GM19452 (cell line): ENCODE measurements at regions not wholly inside any gene's neighbourhood (a gene's known extent, or its start where the extent isn't known, plus 50 kb on each side); places are given as distances from the start of the nearest gene placed in this dataset.
A peak's percentile ranks its signal among the peaks of the same experiment; 100 is the strongest.

Experiments
- ATAC-seq: cut with Tn5 transposase; IDR thresholded peaks from one replicate; pipeline ENCODE4 v1.9.1; 2021; ENCODE audit not compliant: unreplicated experiment

DNA sequence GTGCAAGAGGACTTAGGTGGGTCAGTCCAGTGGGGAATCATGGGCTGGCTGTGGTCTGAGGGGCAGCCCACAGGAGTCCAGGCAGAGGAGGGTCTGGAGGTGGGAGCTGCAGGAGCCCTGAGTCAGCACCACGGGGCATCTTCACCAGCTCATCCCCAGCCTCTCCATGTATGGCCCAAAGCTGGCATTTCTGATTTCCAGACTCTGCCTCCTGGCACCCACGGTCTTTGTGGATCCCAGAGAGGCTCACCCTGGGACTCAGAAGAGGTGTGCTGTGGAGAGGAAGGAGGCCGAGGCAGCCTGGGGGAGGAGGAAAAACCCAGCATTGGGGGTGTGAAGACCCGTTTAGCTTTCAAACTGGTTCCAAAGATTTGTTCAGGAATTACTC lies 64.5 kb upstream of the KLF13 start:
- no peak for ATAC-seq

DNA sequence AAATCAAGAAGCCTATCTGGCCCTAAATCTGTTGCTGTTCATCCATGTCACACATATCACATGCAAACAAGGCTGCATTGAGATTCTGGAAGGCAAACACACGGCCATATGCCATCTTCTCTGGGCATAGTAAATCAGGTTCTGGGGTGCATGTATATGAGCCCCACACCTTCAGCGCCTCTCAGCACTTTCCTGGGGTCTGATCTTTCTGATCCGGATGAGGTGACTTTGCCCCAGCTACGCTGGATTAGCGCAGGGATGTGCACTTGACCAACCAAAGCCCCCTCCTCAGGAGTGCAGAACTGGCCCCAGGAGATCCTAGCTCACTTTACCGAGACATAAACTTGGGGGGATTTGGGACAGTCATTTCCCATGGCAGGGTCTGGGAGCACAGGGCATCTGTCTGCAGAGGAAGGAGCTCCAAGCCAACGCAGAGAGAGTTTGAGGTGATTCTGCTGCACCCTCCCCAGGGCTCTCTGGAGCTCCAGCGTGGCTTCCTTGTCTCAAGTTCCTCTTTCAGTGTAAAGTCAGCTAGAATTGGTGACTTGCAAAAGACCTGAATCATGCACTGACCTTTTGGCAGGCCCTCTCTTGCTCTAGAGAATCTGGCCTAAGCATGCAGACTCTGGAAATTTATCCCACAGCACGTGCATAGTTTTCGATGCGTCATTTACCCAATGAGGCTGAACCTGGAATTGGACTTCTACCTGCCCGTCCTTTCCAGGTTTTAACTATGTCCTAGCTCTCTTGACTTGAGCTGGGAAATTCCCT lies 63.5 kb upstream of the KLF13 start:
- peak; percentile 27 for ATAC-seq

DNA sequence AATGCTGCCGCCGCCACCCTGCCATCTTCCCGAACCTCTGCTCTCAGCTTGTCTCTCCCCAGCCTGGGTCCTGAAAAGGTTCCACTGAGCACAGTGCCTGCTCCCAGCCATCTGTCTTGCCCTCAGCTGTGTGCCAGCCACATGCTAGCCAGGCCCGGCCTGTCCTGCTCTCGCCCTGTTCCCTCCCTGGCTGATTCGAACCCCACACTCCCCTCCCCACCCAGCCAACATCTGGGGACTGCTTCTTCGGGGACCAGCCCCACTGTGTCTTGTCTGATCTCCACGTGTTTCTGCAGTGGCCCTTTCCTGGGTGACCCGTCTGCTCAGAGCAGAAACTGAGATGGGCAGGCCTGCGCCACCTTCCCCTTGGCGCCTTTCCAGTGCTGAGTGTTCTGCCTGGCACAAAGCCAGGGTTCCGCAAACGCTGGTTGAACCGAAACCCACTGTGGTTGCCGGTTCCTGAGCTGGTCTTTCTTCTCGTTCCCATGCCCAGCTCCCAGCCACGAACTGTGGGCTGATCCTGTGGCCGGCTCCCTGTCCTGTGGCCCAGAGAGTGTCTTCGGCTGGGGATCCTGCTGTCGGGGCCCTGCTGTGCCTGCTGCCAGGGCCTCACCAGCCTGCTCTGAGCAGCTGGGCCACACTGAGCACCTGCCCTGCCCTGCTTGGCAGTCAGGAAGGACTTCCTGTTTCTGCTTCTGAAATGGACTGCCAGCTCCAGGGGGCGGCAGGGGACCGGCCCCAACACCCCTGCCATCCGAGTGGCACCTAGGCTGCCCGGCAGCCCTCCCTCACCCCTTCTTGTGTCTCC lies 62.7 kb upstream of the KLF13 start:
- ATAC-seq, result no peak

DNA sequence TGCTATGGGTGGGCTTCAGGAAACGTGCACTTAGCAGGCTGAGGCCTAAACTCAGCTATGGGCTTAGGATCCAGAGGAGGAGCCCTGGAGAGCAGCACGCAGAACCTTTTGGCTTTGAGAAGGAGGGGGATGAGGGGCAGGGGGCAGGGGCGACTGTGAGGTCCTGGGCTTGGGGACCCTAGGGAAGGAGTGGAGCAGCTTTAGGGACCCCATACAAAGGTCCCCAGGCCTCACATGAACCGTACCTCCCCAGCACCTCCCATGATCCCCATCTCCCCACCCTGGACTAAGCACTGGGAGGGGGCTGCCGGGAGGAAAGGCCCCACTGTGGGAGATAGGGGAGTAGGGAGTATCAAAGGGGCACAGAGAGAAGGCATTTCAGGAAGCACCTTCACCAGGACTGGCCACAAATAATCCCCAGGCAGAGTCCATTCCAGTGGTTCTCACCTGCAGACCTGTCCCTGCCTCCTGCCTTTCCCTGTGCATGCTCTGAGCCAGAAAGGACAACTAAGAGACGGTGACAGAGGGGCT lies 62.0 kb upstream of the KLF13 start:
- ATAC-seq, result no peak

DNA sequence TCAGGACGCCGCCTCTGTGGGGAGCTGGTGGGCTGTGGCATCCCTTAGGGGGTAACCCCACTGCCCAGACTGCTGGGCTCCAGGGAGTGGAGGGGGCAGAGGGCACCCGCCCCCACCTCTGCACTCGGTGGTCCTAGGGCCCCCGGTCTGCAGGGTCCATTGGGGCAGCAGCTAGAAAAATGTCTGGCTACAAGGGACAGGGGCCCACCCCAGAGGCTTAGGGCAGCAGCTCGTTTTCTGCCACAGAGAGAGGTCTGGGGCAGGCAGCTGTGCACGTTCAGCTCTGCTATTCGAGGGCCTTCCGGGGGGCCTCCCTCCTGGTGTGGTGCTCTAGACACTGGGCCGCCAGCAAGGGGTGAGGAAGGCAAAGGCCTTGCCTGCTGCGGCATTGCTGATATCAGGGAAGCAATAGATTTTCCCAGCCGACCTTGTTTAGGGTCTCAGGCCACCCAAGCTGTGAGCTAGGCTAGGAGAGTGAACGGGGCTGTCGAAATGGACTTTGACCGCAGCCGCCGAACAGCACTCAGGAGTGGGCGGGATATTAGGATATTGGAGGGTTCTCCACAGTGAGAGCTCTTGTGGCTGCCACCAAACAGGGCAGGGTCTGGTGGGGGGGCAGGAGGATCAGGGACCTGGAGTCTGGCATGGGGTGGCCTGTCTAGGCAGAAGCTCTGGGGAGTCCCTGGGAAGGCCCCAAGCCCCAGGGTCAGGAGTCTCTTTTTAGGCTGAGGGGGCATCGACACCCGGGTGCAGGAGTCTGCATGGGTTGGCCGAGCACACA lies 61.4 kb upstream of the KLF13 start:
- ATAC-seq, result peak; percentile 3

DNA sequence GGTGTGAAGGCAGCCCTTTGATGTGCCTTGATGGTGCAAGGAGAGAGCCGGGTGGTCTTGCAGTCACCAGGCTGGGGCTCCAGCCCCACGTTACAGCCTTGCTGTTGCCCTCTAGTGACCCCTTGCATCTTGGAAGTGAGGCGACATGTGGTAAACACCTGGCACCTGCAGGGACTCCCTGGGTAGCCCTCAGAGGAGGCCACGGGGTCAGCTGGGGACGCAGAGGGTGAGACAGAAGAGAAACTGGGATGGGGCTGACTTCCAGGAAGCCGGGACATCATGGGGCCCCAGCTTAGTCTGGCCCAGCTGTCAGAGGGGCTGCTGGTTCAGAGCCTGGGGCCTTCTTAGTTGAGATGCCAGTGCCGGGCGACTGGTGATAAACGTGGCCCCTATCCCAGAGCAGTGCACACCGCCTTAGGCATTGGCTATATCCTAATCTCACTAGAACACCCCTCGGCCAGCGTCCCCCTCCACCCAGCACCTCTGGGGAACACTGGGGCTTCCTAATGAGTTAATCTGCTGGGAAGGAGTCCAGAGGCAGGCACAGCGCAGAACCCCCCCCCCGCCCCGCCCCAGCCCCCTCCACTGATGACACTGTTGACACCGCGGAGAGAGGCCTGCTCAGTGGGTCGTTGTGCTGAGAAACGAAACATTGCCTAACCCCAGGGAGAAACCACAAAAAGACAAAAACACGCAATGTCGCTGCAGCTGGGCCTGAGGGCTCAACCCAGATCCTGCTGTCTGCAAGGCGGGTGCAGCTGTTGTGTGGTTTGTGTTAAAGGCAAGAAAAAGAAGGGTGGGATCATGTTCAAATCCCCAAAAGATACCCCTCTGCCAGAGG lies 60.5 kb upstream of the KLF13 start:
- ATAC-seq, result peak; percentile 51

DNA sequence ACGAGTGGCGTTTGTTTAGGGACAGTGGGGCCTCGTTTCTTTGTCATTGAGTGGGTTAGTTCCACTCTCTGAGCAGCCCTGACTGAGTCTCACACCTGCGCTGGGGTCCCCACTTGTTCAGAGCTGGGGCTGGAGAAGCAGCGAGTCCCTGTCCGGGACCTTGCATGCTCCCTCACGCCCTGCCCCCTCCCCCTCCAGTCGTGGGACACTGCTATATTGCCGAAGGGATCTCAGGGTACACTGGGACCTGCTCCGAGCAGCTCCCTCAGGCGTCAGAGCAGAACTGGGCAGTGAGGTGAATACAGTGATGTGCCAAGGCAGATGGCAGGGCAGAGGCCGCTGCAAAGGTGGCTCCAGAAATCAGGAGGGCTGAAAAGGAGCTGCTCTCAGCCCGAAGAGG lies 59.9 kb upstream of the KLF13 start:
- peak; percentile 18 for ATAC-seq

DNA sequence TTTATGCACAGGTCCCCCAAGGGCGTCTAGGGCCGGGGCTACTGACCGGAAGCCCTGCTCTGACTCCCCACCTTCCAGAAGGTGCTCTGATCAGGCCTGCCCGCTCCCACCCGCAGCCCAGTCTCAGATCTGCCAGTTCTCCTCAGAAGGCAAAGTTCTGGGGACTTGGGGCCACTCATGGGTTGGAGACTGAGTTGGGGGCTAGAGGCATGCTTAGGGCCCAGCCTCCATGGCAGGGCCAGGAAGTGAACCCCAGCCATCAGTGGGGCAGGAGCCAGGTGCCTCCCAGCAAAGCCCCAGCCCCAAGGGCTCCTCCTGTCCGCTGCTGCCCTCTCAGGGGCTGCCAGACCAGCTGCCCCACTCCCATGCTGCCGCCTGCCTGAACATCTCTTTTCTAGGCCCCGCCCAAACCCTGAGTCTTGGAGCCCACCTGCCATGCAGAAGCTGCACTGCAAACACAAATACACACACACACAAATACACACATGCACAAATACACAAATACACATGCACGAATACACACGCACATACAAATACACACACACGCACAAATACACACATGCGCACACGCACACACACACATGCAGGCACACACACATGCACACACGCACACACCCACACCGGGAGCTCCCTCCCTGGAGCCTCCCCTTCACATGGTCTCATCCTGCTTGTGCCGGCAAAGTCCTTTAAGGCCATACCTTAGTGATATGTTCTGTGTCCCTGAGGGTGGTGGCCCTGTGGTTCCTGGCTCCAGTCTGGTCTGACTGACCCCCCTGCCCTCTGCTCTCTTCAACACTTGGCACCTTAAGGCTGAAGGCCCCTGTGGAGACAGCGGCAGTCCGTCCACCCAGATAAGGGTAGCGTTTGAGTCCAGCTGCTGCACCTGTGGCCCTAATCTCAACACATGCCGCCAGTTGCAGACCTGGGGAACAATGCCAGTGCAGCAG lies 59.2 kb upstream of the KLF13 start:
- no peak for ATAC-seq

DNA sequence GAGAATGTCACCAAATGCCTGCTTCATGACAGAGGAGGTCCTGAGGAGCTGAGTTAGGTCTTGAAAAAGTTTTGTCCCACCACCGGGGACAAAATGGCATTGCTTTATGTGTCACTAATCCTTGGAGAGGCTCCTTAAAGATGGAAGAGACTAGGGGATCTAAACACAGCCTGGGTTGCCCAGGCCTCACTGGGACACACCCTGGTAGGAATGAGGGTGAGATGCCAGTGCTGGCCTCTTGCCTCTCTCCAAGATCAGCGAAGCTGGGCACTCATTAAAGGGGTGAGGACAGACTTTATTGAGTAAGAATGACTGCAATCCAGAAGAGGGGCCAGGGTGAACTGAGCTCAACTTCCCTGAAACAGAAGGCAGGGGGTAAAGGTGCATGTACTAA lies 58.5 kb upstream of the KLF13 start:
- ATAC-seq, result no peak

DNA sequence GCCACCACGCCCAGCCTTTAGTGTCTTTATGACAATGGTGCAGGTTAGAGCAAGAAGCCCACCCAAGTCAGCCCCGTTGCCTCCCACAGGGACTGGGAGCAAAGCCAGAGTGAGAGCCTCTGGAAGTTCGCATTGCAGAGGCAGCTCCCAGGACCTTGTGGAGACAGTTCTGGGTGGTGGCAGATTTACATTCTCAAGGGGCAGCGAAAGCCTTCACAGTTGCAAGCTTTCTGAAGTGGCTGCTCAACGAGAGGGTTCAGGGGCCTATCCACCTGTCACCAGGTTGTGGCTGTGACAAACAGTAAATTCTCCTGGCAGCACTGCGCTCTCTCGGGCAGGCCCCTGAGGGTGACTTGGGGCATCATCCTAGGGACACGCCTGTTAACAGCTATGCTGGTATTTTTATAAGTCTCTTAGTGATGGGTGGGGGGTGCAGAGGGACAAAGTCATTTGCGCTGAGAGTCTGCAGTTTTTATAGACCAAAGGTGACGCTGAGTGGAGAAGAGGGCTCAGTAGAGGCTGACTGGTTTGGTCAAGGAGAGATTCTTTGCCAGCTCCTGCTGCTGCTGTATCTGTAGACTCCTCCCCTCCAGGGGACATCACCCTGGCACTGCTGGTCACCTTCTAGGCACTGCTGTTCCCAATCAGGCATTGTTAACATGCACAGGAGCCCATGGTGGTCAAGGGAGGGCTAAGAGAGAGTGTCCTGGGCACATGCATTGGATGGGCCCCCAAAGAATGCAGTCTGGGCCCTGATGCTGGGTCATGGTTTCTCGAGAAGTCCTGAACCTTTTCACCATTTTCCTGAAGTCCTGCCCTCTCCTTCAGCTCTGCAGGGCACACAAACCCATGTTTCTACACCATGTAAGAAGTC lies 57.5 kb upstream of the KLF13 start:
- no peak for ATAC-seq

DNA sequence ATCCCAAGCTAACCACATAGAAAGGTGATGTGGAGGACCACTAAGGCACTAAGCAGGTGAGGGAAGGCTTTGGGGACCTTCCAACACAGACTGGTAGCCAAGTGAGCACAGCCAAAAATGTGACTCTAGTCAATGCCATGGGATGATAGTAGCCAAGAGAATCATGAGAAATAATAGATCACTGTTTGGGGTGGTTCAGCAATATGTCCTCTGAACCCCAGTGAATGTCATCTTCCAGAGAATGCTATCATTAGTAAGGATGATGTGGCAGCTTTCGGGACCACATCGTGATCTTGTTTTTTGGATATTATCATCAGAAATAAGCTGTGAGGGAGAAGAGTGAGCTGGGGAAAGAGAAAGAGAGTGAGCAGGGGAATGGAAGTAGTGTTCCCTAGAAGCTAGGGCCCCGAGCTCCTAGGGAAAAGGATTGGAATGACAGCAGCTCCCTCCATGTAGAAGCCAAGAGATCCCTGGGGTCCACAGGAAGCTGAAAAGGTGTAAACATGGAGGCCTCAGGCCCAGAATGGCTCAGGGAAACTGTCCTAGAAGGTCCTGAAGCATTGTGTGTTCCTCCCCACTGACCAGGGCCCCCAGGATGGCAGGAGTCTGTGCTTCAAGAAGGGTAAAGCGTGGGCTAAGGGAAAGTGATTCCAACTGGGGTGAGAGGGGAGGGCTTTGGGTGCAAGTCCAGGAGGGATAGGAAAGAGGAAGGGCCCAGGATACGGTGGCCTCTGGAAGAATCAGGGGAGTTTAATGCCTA lies 56.6 kb upstream of the KLF13 start:
- no peak for ATAC-seq

DNA sequence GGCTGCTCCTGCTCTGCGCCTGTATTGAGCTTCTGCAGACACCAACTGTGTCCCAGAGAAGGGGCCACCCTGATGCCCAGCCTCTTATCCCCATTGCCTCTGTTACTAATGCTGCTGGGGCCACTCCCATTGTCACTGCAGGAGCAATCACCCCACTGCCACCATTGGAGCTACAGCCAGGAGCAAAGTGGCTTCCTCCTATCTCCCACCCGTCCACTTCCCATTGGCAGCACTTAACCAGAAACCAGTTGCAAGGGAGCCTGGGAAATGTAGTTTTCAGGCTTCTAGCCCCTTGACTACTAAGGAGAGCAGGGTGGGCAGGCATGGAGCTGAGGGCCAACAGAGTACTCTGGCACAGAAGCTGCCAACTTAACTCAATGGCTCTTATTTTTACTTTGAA lies 55.9 kb upstream of the KLF13 start:
- no peak for ATAC-seq

DNA sequence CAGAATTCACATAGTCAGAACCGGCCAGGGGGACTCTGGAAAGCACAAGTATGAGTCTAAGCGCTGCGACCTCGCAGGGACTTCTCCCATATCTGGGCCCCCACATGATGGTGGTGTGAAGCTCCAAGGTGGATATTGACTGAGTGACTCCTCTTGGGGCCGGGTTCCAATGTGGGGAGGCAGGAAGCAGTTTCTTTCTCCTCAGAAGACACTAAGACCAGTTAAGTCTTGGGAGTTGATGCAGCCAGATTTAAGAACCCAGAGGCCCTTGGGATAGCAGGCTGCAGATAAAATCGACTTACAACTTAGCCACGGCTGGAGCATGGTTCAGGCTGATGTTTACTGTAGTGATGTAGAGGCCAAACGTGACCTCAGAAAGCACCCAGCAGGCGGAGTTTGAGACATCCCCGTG lies 55.4 kb upstream of the KLF13 start:
- no peak for ATAC-seq

DNA sequence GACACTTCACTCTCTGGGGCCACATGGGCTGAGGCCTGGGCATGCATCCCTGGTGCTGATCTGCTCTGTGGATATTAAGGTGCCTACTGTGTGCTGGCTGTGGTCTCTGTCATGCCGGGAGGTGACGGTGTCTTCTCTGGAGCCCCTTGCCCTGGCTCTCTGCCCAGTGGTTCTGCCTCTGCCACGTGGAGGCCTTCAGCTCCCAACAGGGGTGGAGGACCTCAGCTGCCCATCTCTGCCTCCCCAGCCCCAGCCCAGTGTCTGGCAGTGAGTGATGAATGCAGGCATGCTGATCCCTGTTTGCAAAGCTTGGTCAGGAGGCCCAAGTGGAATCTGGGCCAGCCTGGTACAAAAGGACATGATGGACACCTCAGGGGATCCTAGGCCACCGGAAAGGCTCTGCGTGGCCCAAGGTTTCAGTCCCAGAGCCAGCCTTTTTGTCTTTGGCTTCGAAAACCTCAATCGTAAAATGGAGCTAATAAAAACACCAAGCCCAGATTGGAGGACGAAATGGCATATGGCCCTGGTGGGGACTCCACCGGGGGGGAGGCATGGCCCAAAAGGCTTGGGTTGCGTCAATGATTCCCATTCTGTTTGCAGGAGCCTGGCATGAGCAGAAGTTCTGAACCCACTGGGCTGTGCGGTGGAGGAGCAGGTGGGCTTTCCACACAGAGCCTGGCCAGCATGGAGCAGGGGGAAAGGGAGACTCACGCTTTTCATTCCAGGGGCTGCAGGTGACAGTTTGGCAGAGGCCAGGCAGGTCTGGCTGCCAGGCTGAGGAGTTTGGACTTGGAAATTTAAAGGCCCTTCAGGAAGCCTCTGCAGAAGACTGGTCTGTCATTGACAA lies 54.7 kb upstream of the KLF13 start:
- ATAC-seq, result no peak

DNA sequence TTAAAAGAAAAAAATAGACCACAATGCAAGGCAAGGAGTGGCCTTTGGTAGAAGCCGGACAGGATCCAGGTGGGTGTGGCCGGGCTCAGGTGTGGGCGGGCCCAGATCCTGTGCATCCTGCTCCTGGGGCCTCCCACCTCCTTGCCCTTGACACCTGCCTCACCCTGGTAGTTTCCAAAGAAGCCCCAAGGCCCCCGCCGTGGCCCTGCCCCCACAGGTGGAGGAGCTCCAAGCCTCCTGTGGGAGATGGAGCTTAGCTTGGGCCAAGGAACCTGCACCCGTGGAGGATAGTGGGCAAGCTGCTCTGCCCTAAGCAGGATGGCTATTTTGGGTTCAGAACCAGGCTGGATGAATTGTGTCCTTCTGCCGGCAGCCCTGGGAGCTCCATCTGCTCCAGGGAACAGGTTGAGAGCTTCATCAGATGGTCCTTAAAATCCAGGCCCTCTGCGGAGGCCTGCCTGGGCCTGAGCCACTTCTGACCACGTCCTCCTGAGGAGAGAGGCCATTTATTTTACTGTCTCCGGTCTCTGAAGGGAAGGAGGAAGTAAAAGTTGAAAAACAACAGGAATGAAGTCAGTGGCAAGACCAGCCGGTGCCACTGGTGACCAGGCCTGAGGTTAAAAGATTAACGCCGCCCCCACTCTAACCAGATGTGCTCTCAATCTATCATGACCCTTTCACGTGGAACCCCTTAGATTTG lies 53.9 kb upstream of the KLF13 start:
- ATAC-seq, result no peak

DNA sequence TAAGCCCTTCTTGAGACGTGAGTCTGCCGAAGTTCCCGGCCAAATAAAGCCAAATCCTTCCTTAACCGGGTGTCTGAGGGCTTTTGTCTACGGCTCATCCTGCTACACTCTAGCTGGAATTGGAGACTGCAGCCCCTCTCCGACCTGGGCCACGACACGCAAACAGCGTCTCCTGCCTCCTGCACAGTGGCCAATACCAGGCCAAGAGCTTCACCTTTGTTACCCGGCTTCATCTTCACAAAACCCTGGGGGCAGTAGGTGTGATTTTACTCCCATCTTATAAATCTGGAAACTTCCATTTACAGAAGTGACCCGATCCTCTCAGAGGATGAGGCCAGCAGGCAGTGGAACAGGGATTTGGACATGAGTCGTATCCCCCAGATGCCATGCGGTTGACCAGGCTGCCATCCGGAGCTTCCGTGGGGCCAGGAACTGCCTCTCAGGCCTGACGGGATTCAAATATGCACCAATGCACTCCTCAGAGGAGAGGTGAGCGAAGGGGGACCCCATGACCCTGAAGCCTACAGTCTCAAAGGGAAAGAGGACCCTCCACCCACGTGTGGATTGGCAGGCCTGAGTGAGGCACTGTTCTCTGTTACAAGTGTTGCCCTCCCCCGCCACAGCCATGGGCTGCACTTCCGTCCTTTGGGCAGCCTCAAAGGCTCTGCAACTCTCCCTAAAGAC lies 53.2 kb upstream of the KLF13 start:
- ATAC-seq, result no peak
